ENCODE measurements at regions not wholly inside any gene's neighbourhood (a gene's known extent, or its start where the extent isn't known, plus 50 kb on each side); places are given as distances from the start of the nearest gene placed in this dataset.

- FAIRE-seq (no peak), DNase-seq (ENCODE audit: low spot score) (no peak)
These were observed 61.6 kb upstream of the CCBE1 start for GRCh38 chr18:59758837-59759236.

GRCh38 chr18:59758106-59758505 is 60.9 kb upstream of the CCBE1 start:
- DNase-seq (ENCODE audit: low spot score) (no peak), FAIRE-seq (no peak)

GRCh38 chr18:59752666-59753065 is 55.4 kb upstream of the CCBE1 start:
- DNase-seq (ENCODE audit: low spot score) = no peak
- no peak for FAIRE-seq

- DNase-seq (ENCODE audit: low spot score) (no peak), FAIRE-seq (no peak)
These were observed 54.0 kb upstream of the CCBE1 start for GRCh38 chr18:59751186-59751585.

GRCh38 chr18:59748628-59749360 is 51.6 kb upstream of the CCBE1 start:
- FAIRE-seq (no peak), DNase-seq (ENCODE audit: low spot score) (peak; percentile 55)
